ENCODE measurements at regions not wholly inside any gene's neighbourhood (a gene's known extent, or its start where the extent isn't known, plus 50 kb on each side); places are given as distances from the start of the nearest gene placed in this dataset.

DNA sequence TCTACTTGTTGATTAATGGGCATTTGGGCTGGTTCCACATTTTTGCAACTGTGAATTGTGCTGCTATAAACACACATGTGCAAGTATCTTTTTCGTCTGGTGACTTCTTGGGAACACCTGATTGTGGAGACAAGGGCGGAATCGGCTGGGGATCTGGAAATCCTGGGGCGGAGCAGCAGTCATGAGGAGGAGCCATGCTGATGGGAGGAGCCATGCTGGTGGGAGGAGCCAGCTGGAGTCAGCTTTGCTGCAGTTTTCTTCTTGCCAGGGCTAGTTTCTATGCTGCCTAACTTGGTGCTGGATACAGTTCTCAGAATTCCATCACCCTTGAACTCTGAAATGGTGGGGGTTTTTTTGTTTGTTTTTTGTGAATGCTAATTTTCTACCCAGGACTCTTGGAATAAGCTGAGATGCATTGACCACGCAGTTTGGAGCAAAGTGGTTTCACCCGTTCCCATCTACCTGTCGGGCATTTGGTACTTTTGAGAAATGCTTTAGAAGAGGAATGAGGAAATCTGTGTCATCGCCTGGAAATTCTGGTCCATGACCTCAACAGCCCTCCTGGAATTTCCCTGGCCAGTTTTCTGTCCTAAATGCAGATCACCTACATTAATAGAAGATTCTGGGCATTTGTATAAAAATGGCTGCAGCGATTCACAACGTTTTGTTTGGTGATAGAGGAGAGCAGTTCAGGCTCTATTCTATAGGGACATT, 217.4 kb upstream of the ZFHX3 start:
- TF ChIP-seq, protein P1, sequence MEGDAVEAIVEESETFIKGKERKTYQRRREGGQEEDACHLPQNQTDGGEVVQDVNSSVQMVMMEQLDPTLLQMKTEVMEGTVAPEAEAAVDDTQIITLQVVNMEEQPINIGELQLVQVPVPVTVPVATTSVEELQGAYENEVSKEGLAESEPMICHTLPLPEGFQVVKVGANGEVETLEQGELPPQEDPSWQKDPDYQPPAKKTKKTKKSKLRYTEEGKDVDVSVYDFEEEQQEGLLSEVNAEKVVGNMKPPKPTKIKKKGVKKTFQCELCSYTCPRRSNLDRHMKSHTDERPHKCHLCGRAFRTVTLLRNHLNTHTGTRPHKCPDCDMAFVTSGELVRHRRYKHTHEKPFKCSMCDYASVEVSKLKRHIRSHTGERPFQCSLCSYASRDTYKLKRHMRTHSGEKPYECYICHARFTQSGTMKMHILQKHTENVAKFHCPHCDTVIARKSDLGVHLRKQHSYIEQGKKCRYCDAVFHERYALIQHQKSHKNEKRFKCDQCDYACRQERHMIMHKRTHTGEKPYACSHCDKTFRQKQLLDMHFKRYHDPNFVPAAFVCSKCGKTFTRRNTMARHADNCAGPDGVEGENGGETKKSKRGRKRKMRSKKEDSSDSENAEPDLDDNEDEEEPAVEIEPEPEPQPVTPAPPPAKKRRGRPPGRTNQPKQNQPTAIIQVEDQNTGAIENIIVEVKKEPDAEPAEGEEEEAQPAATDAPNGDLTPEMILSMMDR (IDR thresholded peaks at IDR 0.05; ENCODE audit: poor library complexity): no peak
- no peak for TF ChIP-seq EZH2phosphoT487 (IDR thresholded peaks at IDR 0.05; ENCODE audit: low read depth, severe bottlenecking, unreplicated experiment)
